HG03442 (cell line): ENCODE measurements at regions not wholly inside any gene's neighbourhood (a gene's known extent, or its start where the extent isn't known, plus 50 kb on each side); places are given as distances from the start of the nearest gene placed in this dataset.
"Not testable (repeated sequence)": the region's sequence is repeated elsewhere in the genome, so short reads cannot be mapped to it uniquely, and the experiment has no call there.

Source experiments
- ATAC-seq: cut with Tn5 transposase; IDR thresholded peaks from one replicate; pipeline ENCODE4 v1.9.1; 2021; ENCODE audit warnings: mild to moderate bottlenecking, moderate library complexity; ENCODE audit not compliant: unreplicated experiment

DNA sequence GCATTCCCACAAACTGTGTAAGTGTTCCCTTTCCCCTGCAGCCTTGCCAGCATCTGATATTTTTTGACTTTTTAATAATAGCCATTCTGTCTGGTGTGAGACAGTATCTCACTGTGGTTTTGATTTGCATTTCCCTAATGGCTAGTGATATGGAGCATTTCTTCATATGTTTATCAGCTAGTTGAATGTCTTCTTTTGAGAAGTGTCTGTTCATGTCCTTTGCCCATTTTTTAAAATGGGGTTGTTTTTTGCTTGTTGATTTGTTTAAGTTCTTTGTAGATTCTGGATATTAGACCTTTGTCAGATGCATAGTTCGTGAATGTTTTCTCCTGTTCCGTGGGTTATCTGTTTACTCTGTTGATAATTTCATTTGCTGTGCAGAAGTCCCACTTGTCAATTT lies 492.8 kb downstream of the JRKL start:
- ATAC-seq: not testable (repeated sequence)

GRCh38 chr11:96885405-96885804 lies 495.6 kb downstream of the JRKL start:
- ATAC-seq: no peak

- no peak for ATAC-seq
Observed at GRCh38 chr11:96885912-96886311, 496.1 kb downstream of the JRKL start.

GRCh38 chr11:96893988-96894387 lies 504.2 kb downstream of the JRKL start:
- ATAC-seq: no peak

DNA sequence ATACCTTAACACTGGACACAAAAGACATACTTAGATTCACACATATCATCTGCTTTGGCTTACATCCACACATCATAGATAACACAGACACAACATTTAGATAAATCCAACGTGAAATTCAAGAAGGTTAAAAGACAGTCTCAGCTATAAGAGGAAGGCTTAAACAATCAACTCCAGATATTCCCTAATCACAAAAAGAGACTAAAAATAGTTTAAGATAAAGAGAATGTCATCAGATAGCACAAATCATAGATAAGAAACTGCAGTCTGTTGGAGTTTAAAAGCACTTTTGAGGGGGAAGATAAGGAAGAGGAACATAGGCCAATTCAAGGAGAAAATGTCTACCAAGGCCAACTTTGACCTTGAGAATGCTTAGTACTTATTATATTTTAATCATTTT lies 504.8 kb downstream of the JRKL start:
- ATAC-seq: no peak

GRCh38 chr11:96899971-96900370 lies 510.2 kb downstream of the JRKL start:
- no peak for ATAC-seq

DNA sequence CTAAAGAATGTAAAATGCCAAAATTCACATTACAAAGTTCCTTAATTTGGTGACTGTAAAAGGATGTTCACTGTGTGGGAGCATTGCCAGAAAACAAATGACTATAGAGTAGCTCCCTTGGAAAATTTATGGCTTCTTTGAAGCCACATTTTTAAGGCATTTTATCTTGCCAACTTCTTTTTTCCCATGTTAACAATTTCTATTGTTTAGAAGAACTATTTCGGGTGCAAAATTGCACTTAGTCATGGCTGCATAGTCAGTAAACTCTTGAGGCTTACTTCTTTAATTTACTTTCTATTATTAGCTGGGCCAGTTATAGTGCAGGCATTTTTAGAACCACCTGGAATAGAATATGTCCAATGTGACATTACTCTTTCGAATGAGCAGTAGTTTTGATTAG lies 515.3 kb downstream of the JRKL start:
- ATAC-seq: no peak

DNA sequence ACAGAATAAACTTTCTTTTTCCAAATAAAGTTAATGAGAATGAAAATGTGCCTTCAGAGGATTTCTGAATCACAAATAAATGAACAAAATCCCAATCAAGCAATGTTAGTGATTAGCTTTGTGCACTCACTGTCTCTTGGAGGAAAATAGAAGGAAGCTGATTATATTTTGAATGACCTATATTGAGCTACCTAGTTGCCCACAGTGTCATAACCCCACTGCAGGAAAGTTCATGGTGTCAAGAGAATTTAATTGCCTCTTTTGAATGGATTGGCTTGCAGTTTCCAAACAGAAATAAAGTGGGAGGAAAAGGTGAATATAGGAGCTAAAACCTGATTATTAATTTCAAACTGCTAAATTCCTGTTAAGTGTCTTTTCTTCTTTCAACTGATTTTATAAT lies 515.9 kb downstream of the JRKL start:
- no peak for ATAC-seq

- ATAC-seq: no peak
Observed at GRCh38 chr11:96906476-96906875, 516.7 kb downstream of the JRKL start.

GRCh38 chr11:96925862-96926261 lies 536.0 kb downstream of the JRKL start:
- no peak for ATAC-seq

DNA sequence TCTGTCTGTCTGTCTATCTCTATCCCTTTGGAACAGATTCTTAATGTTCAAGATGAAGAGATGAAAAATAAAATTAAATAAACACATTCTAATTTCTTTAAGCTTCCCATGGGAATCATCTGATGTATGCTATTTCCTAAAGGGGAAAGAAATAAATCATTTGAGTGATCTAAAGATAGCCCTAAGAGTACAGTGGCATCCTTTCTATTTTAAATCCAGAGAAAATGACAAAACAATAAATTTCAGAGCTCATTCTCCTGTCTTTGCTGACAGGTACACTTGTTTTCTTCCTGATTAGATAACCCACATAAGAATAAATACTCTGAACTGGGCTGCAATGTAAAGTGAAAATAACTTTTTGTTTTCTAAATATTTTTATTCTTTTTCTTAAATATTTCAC lies 550.4 kb downstream of the JRKL start:
- no peak for ATAC-seq

DNA sequence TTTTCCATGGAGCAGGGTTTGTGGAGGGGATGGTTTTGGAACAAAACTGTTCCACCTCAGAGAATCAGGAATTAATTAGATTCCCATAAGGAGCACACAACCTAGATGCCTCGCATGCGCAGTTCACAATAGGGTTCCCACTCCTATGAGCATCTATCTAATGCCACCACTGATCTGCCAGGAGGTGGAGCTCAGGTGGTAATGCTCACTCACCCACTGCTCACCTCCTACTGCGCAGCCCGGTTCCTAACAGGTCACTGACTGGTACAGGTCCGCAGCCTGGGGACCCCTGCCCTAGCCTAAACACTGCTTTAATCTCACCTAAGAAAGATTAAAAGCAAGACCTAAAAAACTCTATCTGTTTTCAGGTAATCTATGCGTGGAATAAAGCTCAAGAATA lies 553.0 kb downstream of the JRKL start:
- no peak for ATAC-seq

DNA sequence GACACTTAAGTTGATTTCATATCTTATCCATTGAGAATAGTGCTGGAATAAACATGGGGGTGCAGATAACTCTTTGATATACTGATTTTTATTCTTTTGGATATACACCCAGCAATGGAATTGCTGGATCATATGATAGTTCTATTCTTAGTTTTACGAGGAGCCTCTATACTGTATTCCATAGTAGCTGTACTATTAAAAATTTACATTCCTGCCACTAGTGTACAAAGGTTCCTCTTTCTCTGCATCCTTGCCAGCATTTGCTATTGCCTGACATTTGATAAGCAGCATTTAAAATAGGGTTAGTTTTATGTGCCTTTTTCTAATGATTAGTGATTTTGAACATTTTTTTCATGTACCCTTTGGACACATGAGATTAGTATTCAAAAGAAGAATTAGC lies 554.2 kb downstream of the JRKL start:
- ATAC-seq: no peak

GRCh38 chr11:96948066-96948465 lies 558.3 kb downstream of the JRKL start:
- ATAC-seq: no peak

DNA sequence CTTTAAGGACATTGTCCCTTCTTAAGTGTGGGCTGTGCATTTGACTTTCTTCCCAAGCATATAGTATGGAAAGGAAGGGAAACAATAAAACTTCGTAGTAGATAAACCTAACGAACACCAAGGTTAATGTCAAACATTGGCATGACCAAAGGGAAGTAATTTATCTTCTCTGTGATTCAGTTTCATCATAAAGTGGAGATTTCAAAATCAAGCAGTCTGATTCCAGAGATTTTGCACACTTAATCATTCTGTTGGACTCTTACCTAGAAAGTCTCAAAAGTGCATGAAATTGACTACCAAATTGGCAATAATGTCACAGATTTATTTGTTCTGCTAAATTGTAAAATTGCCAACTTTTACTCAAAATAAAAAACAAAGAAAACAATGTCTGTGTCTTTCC lies 559.7 kb downstream of the JRKL start:
- no peak for ATAC-seq

DNA sequence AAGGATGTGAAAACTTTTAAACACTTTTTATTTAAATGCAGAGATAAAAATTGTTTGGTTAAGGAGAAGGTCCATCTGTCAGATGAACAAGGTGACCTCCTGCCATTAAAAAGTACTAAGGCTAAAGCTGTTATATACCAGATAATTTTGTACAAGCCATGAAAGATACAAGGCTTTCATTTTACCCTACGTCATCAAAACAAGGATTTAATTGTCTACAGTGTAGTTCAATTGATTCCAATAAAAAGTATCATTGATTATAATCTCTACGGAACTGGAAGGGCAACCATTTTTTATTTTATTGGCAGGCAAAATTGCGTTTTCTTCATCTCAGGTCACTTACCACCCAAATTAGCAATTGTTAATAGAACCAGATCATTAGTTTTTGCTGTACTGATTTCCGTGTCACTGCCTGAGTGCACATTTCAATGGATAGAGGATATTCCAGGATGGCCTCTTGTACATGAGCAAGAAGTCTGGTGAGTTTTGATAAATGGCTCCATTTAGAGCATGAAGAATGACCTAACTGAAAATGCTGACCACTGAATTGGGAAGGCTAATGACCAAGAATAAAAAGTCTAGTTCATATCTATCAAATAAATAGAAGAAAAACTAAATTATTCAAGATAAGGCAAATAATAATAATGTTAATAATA lies 564.9 kb downstream of the JRKL start:
- ATAC-seq: no peak

DNA sequence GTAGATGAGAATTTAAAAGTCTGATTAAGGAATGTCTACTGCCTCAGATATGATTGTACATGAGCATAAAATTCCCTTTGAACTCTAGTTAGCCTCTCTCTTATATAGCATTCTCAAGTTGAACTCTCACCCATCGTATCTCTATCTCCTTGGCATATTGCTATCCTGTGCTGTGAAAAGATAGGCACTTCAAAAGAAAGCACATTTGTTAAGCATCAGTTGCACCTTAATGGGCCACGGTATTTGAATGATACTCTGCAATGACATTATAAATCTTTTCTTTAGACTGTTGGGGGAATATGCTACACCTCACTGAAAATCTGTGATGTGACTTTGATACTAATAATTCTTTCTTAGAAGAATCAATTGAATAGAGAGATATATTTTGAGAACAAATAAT lies 570.7 kb downstream of the JRKL start:
- no peak for ATAC-seq

DNA sequence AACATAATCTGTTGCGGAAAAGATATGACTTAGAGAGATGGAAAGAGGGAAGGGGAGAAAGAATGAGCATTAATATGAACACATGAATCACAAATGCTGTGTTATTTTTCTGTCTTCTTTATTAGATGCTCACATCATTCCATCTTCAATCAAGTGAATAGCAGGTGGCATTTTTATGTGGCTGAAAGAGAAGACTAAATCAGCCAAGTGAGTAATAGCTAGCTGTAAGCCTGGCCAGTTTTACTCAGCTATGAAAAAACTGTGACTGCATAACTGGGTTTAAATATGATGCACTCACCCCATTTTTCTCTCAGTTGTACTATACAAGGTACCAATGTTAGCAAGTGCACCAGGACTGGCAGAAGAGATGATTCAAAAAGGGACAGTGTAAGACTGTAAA lies 571.1 kb downstream of the JRKL start:
- ATAC-seq: no peak

GRCh38 chr11:96961931-96962330 lies 572.1 kb downstream of the JRKL start:
- ATAC-seq: no peak

- ATAC-seq: no peak
Observed at GRCh38 chr11:96963375-96963774, 573.6 kb downstream of the JRKL start.

- ATAC-seq: no peak
Observed at GRCh38 chr11:96964661-96965060, 574.8 kb downstream of the JRKL start.

- no peak for ATAC-seq
Observed at GRCh38 chr11:96967616-96968015, 577.8 kb downstream of the JRKL start.

GRCh38 chr11:96969251-96969650 lies 579.4 kb downstream of the JRKL start:
- ATAC-seq: no peak
